ENCODE measurements at regions not wholly inside any gene's neighbourhood (a gene's known extent, or its start where the extent isn't known, plus 50 kb on each side); places are given as distances from the start of the nearest gene placed in this dataset.

DNA sequence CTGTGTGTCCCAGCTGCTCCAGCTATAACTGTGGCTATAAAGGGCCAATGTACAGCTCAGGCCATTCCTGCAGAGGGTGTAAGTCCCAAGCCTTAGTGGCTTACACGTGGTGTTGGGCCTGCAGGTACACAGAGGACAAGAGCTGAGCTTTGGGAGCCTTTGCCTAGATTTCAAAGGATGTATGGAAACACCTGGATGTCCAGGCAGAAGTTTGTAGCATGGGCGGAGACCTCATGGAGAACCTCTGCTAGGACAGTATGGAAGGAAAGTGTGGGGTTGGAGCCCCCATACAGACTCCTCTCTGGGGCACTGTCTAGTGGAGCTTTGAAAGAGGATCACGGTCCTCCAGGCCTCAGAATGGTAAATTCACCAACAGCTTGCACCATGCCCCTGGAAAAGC, 113.9 kb downstream of the RGS21 start:
- TF ChIP-seq EP300 (IDR thresholded peaks at IDR 0.05; ENCODE audit: borderline replicate concordance in 1 of 2, low read depth in 2 of 2, low read length in 2 of 2) (no peak), TAF1 (IDR thresholded peaks at IDR 0.05; ENCODE audit: low read depth, low read length) (no peak), NRF1 (IDR thresholded peaks at IDR 0.05; ENCODE audit: low read depth, low read length) (no peak), SIX5 (IDR thresholded peaks at IDR 0.05; ENCODE audit: low read depth, low read length) (no peak), HDAC2 (IDR thresholded peaks at IDR 0.05; ENCODE audit: borderline replicate concordance in 1 of 2, low read depth in 2 of 2, low read length in 2 of 2) (no peak), JUND (IDR thresholded peaks at IDR 0.05; ENCODE audit: low read length) (no peak), SAP30 (IDR thresholded peaks at IDR 0.05; ENCODE audit: insufficient read depth, insufficient replicate concordance, low read length) (no peak), NANOG (IDR thresholded peaks at IDR 0.05; ENCODE audit: insufficient read depth, low read depth, low read length, poor library complexity, severe bottlenecking) (no peak)
- Histone ChIP-seq H2BK15ac (ENCODE audit: low read length) (no peak overlapping the region), H3K36me3 (ENCODE audit: control insufficient read depth in 2 of 4, insufficient read depth in 4 of 4, low read length in 3 of 4) (no peaks in the 10 kb centered on the region), H3K4me2 (ENCODE audit: insufficient read depth in 1 of 2, low read depth in 2 of 2, low read length in 2 of 2) (no peak overlapping the region), H3K9ac (replicated peaks in 1 of 4; ENCODE audit: extremely low read depth in 1 of 4, low read depth in 3 of 4, low read length in 3 of 4) (no peak overlapping the region), H2AFZ (ENCODE audit: low read length) (no peak overlapping the region), H3K56ac (replicated peaks; ENCODE audit: insufficient read length, low read depth, low read length) (no peak overlapping the region), H4K8ac (ENCODE audit: extremely low read depth, insufficient read depth, low read length) (no peak overlapping the region), H3K27me3 (replicated peaks in 1 of 4; ENCODE audit: control insufficient read depth in 3 of 4, extremely low read depth in 1 of 4, insufficient read depth in 3 of 4, low read length in 3 of 4) (no peaks in the 10 kb centered on the region), H3K4me3 (ENCODE audit: extremely low read depth in 1 of 4, insufficient read depth in 2 of 4, low read depth in 3 of 4, low read length in 4 of 4) (no peak overlapping the region), H3K79me1 (ENCODE audit: low read depth, low read length) (no peaks in the 10 kb centered on the region), H2BK5ac (ENCODE audit: low read depth, low read length) (no peak overlapping the region), H3K23ac (ENCODE audit: insufficient read length) (no peak overlapping the region), H2BK120ac (replicated peaks; ENCODE audit: low read depth, low read length) (no peak overlapping the region), H3K9me3 (ENCODE audit: insufficient read depth in 2 of 2, low read depth in 1 of 2, low read length in 1 of 2) (peaks cover 15 to 21% of the 10 kb centered on the region in 2 experiments), H4K20me1 (replicated peaks in 1 of 2; ENCODE audit: control insufficient read depth in 1 of 2, insufficient read depth in 2 of 2, low read length in 2 of 2) (no peaks in the 10 kb centered on the region), H3K14ac (ENCODE audit: insufficient read length) (no peak overlapping the region), H3K18ac (ENCODE audit: extremely low read depth, low read length) (no peak overlapping the region), H3K23me2 (ENCODE audit: low read depth, low read length) (no peaks in the 10 kb centered on the region), H3K79me2 (ENCODE audit: control insufficient read depth in 1 of 2, insufficient read depth in 2 of 2, low read length in 2 of 2) (no peaks in the 10 kb centered on the region), H2BK20ac (ENCODE audit: low read length) (no peak overlapping the region), H3K27ac (ENCODE audit: low read depth, low read length) (no peak overlapping the region), H3K4me1 (replicated peaks in 1 of 4; ENCODE audit: control insufficient read depth in 3 of 4, insufficient read depth in 4 of 4, low read length in 3 of 4) (no peaks in the 10 kb centered on the region), H4K91ac (replicated peaks; ENCODE audit: insufficient read length, low read length) (no peak overlapping the region), H2AK5ac (ENCODE audit: low read depth, low read length) (no peak overlapping the region), H2BK12ac (ENCODE audit: low read depth, low read length) (no peak overlapping the region), H4K5ac (ENCODE audit: insufficient read length, low read depth, low read length) (no peak overlapping the region), H3K4ac (replicated peaks; ENCODE audit: insufficient read length, low read depth, low read length) (no peak overlapping the region)
- no peak for DNase-seq (ENCODE audit: low read depth in 1 of 2, low spot score in 2 of 2)
- ChIA-PET POLR2A (ENCODE audit: partially characterized antibody) (no interaction called here), CTCF (ENCODE audit: partially characterized antibody) (no interaction called here)
- 82% methylated on average over 3 of the region's 3 CpGs; no CpG with 5 or more reads in 1 of the 2 experiments for WGBS, 2 experiments (ENCODE audit: extremely low coverage in 1 of 2, insufficient coverage in 1 of 2, insufficient read length in 1 of 2, insufficient replicate concordance in 2 of 2, low coverage in 1 of 2, low lambda C conversion rate in 2 of 2, missing lambda C conversion rate in 1 of 2)
- FAIRE-seq: no peak

All from H1 (cell line).